K562 (cell line): ENCODE measurements at regions not wholly inside any gene's neighbourhood (a gene's known extent, or its start where the extent isn't known, plus 50 kb on each side); places are given as distances from the start of the nearest gene placed in this dataset.

Experiments used
- ATAC-seq: fragments of 200-7000 bp; cut with Tn5 transposase; 3 replicates; pipeline ENCODE4 v1.9.1; 2020; ENCODE audit warnings: moderate library complexity
- BruUV-seq: library from RNA; stranded (reverse); fragments of 400-500 nt; replicated peaks from 2 replicates; lab custom pipeline; 2021; lab: Mats Ljungman, UMichigan
- CTCF ChIA-PET: fragments of 300-600 bp; formaldehyde crosslinking; extraction: SDS; loops from one replicate; lab custom pipeline; 2021; ENCODE audit warnings: low intra/inter-chr PET ratio; lab: Yijun Ruan, JAX
- POLR2A ChIA-PET: fragments of 300-600, 350-650 bp; sonication (Branson Sonifier 250); formaldehyde crosslinking; extraction: SDS; loops from one replicate; lab custom pipeline; 2021; ENCODE audit warnings: antibody characterized with exemption, inconsistent platforms; lab: Yijun Ruan, JAX
- DNase-seq, 4 experiments: peaks; one replicate each; pipeline versions ENCODE4 v3.0.0 to v3.0.0-alpha.2; 2011 to 2018; ENCODE audit warnings: low spot score in 3 of 4, mixed read lengths in 3 of 4; ENCODE audit errors: extremely low read depth in 1 of 4
- FAIRE-seq: peaks from 2 replicates; lab custom pipeline; 2011; peaks lifted over from hg19 to GRCh38; lab: Jason Lieb, UNC
- H2AFZ ChIP-seq: 2 replicates; pipeline ENCODE4 v1.6.0; 2011; ENCODE audit warnings: low read depth, low read length, control low read depth, inconsistent platforms
- H3K27ac ChIP-seq: fragments of 200-600 bp; 3 replicates; pipeline ENCODE4 v1.8.0; 2011; ENCODE audit warnings: low read depth, mild to moderate bottlenecking, control low read depth, inconsistent platforms, low read length, moderate library complexity, mixed read lengths; ENCODE audit errors: extremely low read depth
- H3K27me3 ChIP-seq, 2 experiments: fragments of 300-600 bp in 1 of 2; 2 replicates in 1 of 2; 3 replicates in 1 of 2; pipeline versions ENCODE4 v1.6.0 to v1.8.0; 2011; ENCODE audit warnings: inconsistent platforms in 2 of 2, low read length in 2 of 2, mild to moderate bottlenecking in 1 of 2, mixed read lengths in 1 of 2, moderate library complexity in 1 of 2; ENCODE audit not compliant: control insufficient read depth in 2 of 2, insufficient read depth in 2 of 2
- H3K36me3 ChIP-seq: fragments of 300-600 bp; 3 replicates; pipeline ENCODE4 v1.8.0; 2011; ENCODE audit warnings: mild to moderate bottlenecking, low read length, inconsistent platforms; ENCODE audit not compliant: control insufficient read depth, insufficient read depth
- H3K4me1 ChIP-seq, 2 experiments: fragments of 200-600 bp in 1 of 2; replicated peaks in 1 of 2; 2 replicates in 1 of 2; 3 replicates in 1 of 2; pipeline versions ENCODE4 v1.5.1 to v1.8.0; 2011; ENCODE audit warnings: inconsistent platforms in 2 of 2, low read length in 2 of 2, mild to moderate bottlenecking in 1 of 2, mixed read lengths in 1 of 2, moderate library complexity in 1 of 2; ENCODE audit not compliant: control insufficient read depth in 2 of 2, insufficient read depth in 2 of 2
- H3K4me2 ChIP-seq: 2 replicates; pipeline ENCODE4 v1.6.1; 2011; ENCODE audit warnings: low read length, control low read depth, inconsistent platforms, mixed read lengths; ENCODE audit not compliant: insufficient read depth
- H3K4me3 ChIP-seq: fragments of 200-600 bp; sonication (generic), shearing (Covaris generic); 2 replicates; pipeline ENCODE4 v1.5.1; 2016; ENCODE audit warnings: control low read depth, inconsistent platforms
- H3K79me2 ChIP-seq: fragments of 200-600 bp; 3 replicates; pipeline ENCODE4 v1.8.0; 2011; ENCODE audit warnings: low read length, inconsistent platforms; ENCODE audit not compliant: control insufficient read depth, insufficient read depth
- H3K9ac ChIP-seq, 2 experiments: 2 replicates each; pipeline versions ENCODE4 v1.6.0 to v1.6.1; 2011; ENCODE audit warnings: low read depth in 2 of 2, low read length in 2 of 2, control low read depth in 1 of 2, inconsistent platforms in 1 of 2, mild to moderate bottlenecking in 1 of 2, mixed read lengths in 1 of 2; ENCODE audit not compliant: insufficient read depth in 1 of 2
- H3K9me1 ChIP-seq: one replicate; pipeline ENCODE4 v1.6.0; 2011; ENCODE audit warnings: inconsistent platforms, mild to moderate bottlenecking, low read length, moderate library complexity; ENCODE audit not compliant: control insufficient read depth, insufficient read depth
- H3K9me3 ChIP-seq: replicated peaks from 2 replicates; pipeline ENCODE4 v1.5.1; 2011; ENCODE audit warnings: low read depth, low read length, inconsistent platforms; ENCODE audit not compliant: control insufficient read depth, insufficient read depth
- H4K20me1 ChIP-seq: replicated peaks from 2 replicates; pipeline ENCODE4 v1.6.1; 2011; ENCODE audit warnings: low read length, inconsistent platforms, mixed read lengths; ENCODE audit not compliant: control insufficient read depth, insufficient read depth
- ATF4 ChIP-seq: fragments of 450-650 bp; formaldehyde crosslinking; IDR thresholded peaks from 2 replicates; pipeline ENCODE4 v1.4.0; 2022; ENCODE audit warnings: mild to moderate bottlenecking, moderate library complexity
- ETV5 ChIP-seq: sonication (generic); formaldehyde crosslinking; IDR thresholded peaks from 2 replicates; pipeline ENCODE4 v1.4.0; 2020; ENCODE audit warnings: low read depth, mild to moderate bottlenecking, missing genetic modification reagents
- FOXJ3 ChIP-seq: sonication (generic); formaldehyde crosslinking; IDR thresholded peaks from 2 replicates; pipeline ENCODE4 v1.4.0; 2020; ENCODE audit warnings: mild to moderate bottlenecking, missing genetic modification reagents
- HDAC2 ChIP-seq: fragments of 450-650 bp; IDR thresholded peaks from 2 replicates; pipeline ENCODE4 v1.6.1; 2016; ENCODE audit warnings: mild to moderate bottlenecking
- LARP7 ChIP-seq: fragments of 450-650 bp; IDR thresholded peaks from 2 replicates; pipeline ENCODE4 v1.6.1; 2016
- NUFIP1 ChIP-seq: fragments of 450-650 bp; IDR thresholded peaks from 2 replicates; pipeline ENCODE4 v1.6.1; 2018; ENCODE audit not compliant: partially characterized antibody
- POLR2AphosphoS5 ChIP-seq: IDR thresholded peaks from 2 replicates; pipeline ENCODE4 v1.6.1; 2011; ENCODE audit warnings: mild to moderate bottlenecking, low read depth, low read length, moderate library complexity; ENCODE audit not compliant: control insufficient read depth, insufficient read depth
- RUNX1 ChIP-seq: sonication (generic); IDR thresholded peaks from 2 replicates; pipeline ENCODE4 v1.6.1; 2016; ENCODE audit warnings: antibody characterized with exemption, low read depth
- SIX5 ChIP-seq, 2 experiments: IDR thresholded peaks; 2 replicates each; pipeline ENCODE4 v1.6.1; 2011; ENCODE audit warnings: low read length in 2 of 2, borderline replicate concordance in 1 of 2, low read depth in 1 of 2, mild to moderate bottlenecking in 1 of 2, moderate library complexity in 1 of 2; ENCODE audit not compliant: insufficient read depth in 1 of 2
- SMAD4 ChIP-seq: fragments of 250-450 bp; sonication (Bioruptor Pico); conservative IDR thresholded peaks from 2 replicates; pipeline ENCODE4 v1.8.0; 2021; ENCODE audit warnings: inconsistent platforms, mild to moderate bottlenecking, moderate library complexity
- STAT5B ChIP-seq: fragments of 250-450 bp; sonication (Bioruptor Pico); IDR thresholded peaks from 2 replicates; pipeline ENCODE4 v1.8.0; 2021; ENCODE audit warnings: mild to moderate bottlenecking, inconsistent platforms
- ZNF124 ChIP-seq: sonication (generic); formaldehyde crosslinking; IDR thresholded peaks from 2 replicates; pipeline ENCODE4 v1.8.1; 2022; ENCODE audit warnings: missing genetic modification reagents
- ZNF23 ChIP-seq: fragments of 250-450 bp; sonication (Bioruptor Pico); IDR thresholded peaks from 2 replicates; pipeline ENCODE4 v1.4.0; 2020; ENCODE audit warnings: mild to moderate bottlenecking
- WGBS: fragments of 100-300 bp; shearing (Covaris generic); methylation state at CpG from one replicate; pipeline ENCODE4 v1.1.6; 2016; ENCODE audit warnings: low coverage, mixed read lengths; ENCODE audit not compliant: insufficient coverage; ENCODE audit errors: missing lambda C conversion rate; 5-methylcytosine and 5-hydroxymethylcytosine counted together
- in situ Hi-C: fragments of 300-500 bp; cut with MboI; formaldehyde crosslinking; loops from 4 replicates; pipeline ENCODE4 v1.15.0; 2018; ENCODE audit warnings: inconsistent platforms, mixed read lengths
- intact Hi-C: fragments of 100-400 bp; cut with micrococcal nuclease; formaldehyde crosslinking; loops from 2 replicates; pipeline ENCODE4 v1.14.2; 2022

- Histone ChIP-seq H3K4me2 (no peak overlapping the region), H3K79me2 (no peaks in the 10 kb centered on the region), H3K9ac (no peak overlapping the region), H3K36me3 (no peaks in the 10 kb centered on the region), H3K4me1 (no peaks in the 10 kb centered on the region), H2AFZ (no peak overlapping the region), H3K9me1 (no peaks in the 10 kb centered on the region), H3K4me3 (no peak overlapping the region), H4K20me1 (no peaks in the 10 kb centered on the region), H3K9me3 (no peaks in the 10 kb centered on the region), H3K27ac (no peak overlapping the region), H3K27me3 (no peaks in the 10 kb centered on the region)
- in situ Hi-C loops (no loop called here), intact Hi-C loops (no loop called here)
- BruUV-seq = no TSS peak
- DNase-seq = no peak
- 0% methylated on average over 4 of the region's 4 CpGs for WGBS
- no peak for TF ChIP-seq HDAC2
- no peak for TF ChIP-seq ZNF23
- no peak for TF ChIP-seq ZNF124 (CRISPR knock-in tag)
- no peak for TF ChIP-seq POLR2AphosphoS5
- no peak for TF ChIP-seq LARP7
- TF ChIP-seq NUFIP1 = no peak
- no peak for TF ChIP-seq SIX5 (IDR thresholded peaks at IDR 0.05; ENCODE audit: borderline replicate concordance in 1 of 2, insufficient read depth in 1 of 2, low read depth in 1 of 2, low read length in 2 of 2)
- TF ChIP-seq SMAD4 (CRISPR knock-in tag) = no peak
- no peak for TF ChIP-seq STAT5B (CRISPR knock-in tag)
- no peak for TF ChIP-seq FOXJ3 (CRISPR knock-in tag)
- TF ChIP-seq ETV5 (CRISPR knock-in tag) = no peak
- no peak for TF ChIP-seq RUNX1
- no peak for TF ChIP-seq ATF4 (CRISPR knock-in tag)
- ChIA-PET CTCF (no interaction called here), POLR2A (no interaction called here)
- ATAC-seq = no peak
- no peak for FAIRE-seq
Measured at GRCh38 chr4:162761965-162762364, 404.7 kb downstream of the NAF1 start.
